GM12874 (cell line): ENCODE measurements at regions not wholly inside any gene's neighbourhood (a gene's known extent, or its start where the extent isn't known, plus 50 kb on each side); places are given as distances from the start of the nearest gene placed in this dataset.

Experiments
- CTCF ChIP-seq: IDR thresholded peaks from 2 replicates; pipeline ENCODE4 v1.5.1; 2011; ENCODE audit warnings: low read depth, mild to moderate bottlenecking, control low read depth, low read length, moderate library complexity; ENCODE audit not compliant: insufficient read depth

DNA sequence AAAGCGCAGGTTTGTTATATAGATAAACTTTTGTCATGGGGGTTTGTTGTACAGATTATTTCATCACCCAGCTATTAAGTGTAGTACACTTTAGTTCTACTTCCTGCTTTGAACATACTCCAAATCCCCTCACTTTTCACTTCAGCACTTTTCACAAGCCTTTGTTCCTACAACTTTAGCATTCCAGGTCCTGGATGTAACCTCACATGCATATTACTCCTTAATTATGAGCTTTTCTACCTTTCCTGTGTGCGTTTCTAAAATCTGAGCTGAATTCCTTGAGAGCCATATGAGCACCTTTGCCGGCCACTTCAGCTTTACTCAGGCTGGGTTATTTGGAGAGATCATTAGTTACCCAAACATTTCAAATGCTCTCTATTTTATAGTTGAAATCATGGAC lies 179.2 kb upstream of the TNFAIP3 start:
- no peak for TF ChIP-seq CTCF

GRCh38 chr6:137688230-137688971 lies 178.7 kb upstream of the TNFAIP3 start:
- no peak for TF ChIP-seq CTCF

GRCh38 chr6:137689377-137689776 lies 177.7 kb upstream of the TNFAIP3 start:
- TF ChIP-seq CTCF, result no peak

DNA sequence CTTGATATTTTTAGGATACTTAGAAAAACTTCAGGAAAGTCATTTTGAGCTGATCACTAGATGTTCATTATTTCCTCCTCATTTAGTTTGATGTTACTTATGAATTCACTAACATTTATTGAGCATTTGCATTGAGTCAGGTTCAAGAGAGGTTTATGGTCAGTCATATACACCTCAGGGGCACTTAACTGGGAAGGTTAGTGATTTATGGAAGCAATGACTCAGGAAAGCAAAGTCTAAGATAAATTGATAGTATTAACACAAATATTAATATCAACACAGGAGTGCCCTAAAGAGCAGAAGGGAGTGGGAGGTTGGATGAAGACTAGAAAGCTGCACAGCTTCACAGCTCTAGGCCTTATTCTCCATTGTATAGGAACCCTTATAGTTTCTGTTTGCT lies 177.0 kb upstream of the TNFAIP3 start:
- TF ChIP-seq CTCF, result no peak

GRCh38 chr6:137690721-137691120 lies 176.3 kb upstream of the TNFAIP3 start:
- TF ChIP-seq CTCF, result no peak

GRCh38 chr6:137692308-137692707 lies 174.8 kb upstream of the TNFAIP3 start:
- no peak for TF ChIP-seq CTCF

GRCh38 chr6:137692806-137693205 lies 174.3 kb upstream of the TNFAIP3 start:
- no peak for TF ChIP-seq CTCF
